OCI-LY7 (cell line): ENCODE measurements at regions not wholly inside any gene's neighbourhood (a gene's known extent, or its start where the extent isn't known, plus 50 kb on each side); places are given as distances from the start of the nearest gene placed in this dataset.

Source experiments
- BruUV-seq: library from RNA; stranded (reverse); fragments of 400-500 nt; replicated peaks from 2 replicates; lab custom pipeline; 2021; lab: Mats Ljungman, UMichigan
- CTCF ChIA-PET: fragments of 300-600 bp; sonication (Branson Sonifier 250); formaldehyde crosslinking; loops from one replicate; lab custom pipeline; 2022; ENCODE audit warnings: antibody characterized with exemption; ENCODE audit not compliant: unreplicated experiment; lab: Charles Lee
- POLR2A ChIA-PET: fragments of 300-600 bp; sonication (Branson Sonifier 250); formaldehyde crosslinking; loops from one replicate; lab custom pipeline; 2022; ENCODE audit warnings: antibody characterized with exemption; lab: Charles Lee
- DNase-seq: peaks from one replicate; pipeline ENCODE4 v3.0.0-alpha.2; 2015; ENCODE audit warnings: low spot score
- H2AFZ ChIP-seq: fragments of 200-600 bp; sonication (generic), shearing (Covaris generic); 2 replicates; pipeline ENCODE4 v1.6.1; 2014; ENCODE audit warnings: mild to moderate bottlenecking, antibody characterized with exemption, low read length, moderate library complexity
- H3K27ac ChIP-seq: fragments of 200-600 bp; sonication (generic); 2 replicates; pipeline ENCODE4 v1.5.1; 2014; ENCODE audit warnings: mixed run types, low read depth, mild to moderate bottlenecking, moderate library complexity, low read length, inconsistent platforms; ENCODE audit not compliant: poor library complexity, severe bottlenecking
- H3K36me3 ChIP-seq: fragments of 200-600 bp; sonication (generic); 2 replicates; pipeline ENCODE4 v1.6.1; 2014; ENCODE audit warnings: mild to moderate bottlenecking, antibody characterized with exemption, low read length, moderate library complexity, mixed read lengths; ENCODE audit not compliant: insufficient read depth
- H3K4me1 ChIP-seq: fragments of 200-600 bp; sonication (generic); 2 replicates; pipeline ENCODE4 v1.5.1; 2014; ENCODE audit warnings: mild to moderate bottlenecking, low read length; ENCODE audit not compliant: insufficient read depth, poor library complexity, severe bottlenecking
- H3K4me2 ChIP-seq: fragments of 200-600 bp; sonication (generic); 2 replicates; pipeline ENCODE4 v1.6.1; 2014; ENCODE audit warnings: mild to moderate bottlenecking, low read length
- H3K4me3 ChIP-seq: fragments of 200-600 bp; sonication (generic); 2 replicates; pipeline ENCODE4 v1.5.1; 2014; ENCODE audit warnings: mild to moderate bottlenecking, low read depth, low read length; ENCODE audit not compliant: poor library complexity, severe bottlenecking
- H3K79me2 ChIP-seq: fragments of 200-600 bp; sonication (generic); 2 replicates; pipeline ENCODE4 v1.6.1; 2016; ENCODE audit warnings: low read depth, mild to moderate bottlenecking, low read length, moderate library complexity, mixed read lengths; ENCODE audit not compliant: insufficient read depth
- H3K9me2 ChIP-seq: fragments of 200-600 bp; sonication (generic); 2 replicates; pipeline ENCODE4 v1.6.1; 2016; ENCODE audit warnings: mild to moderate bottlenecking, low read length, mixed read lengths; ENCODE audit not compliant: insufficient read depth
- H3K9me3 ChIP-seq: fragments of 200-600 bp; sonication (generic); 2 replicates; pipeline ENCODE4 v1.6.1; 2014; ENCODE audit warnings: mild to moderate bottlenecking, mixed run types, low read length, mixed read lengths
- H4K20me1 ChIP-seq: fragments of 200-600 bp; sonication (generic); 2 replicates; pipeline ENCODE4 v1.6.1; 2014; ENCODE audit warnings: mild to moderate bottlenecking, antibody characterized with exemption, low read length, moderate library complexity, mixed read lengths; ENCODE audit not compliant: insufficient read depth
- CTCF ChIP-seq: fragments of 200-600 bp; sonication (generic); conservative IDR thresholded peaks from 2 replicates; pipeline ENCODE4 v1.5.1; 2014; ENCODE audit warnings: mild to moderate bottlenecking, antibody characterized with exemption, low read length, moderate library complexity, mixed read lengths
- EZH2phosphoT487 ChIP-seq: fragments of 200-600 bp; sonication (generic); IDR thresholded peaks from 2 replicates; pipeline ENCODE4 v1.6.1; 2018; ENCODE audit warnings: low read depth, borderline replicate concordance, mild to moderate bottlenecking, mixed run types, antibody characterized with exemption, low read length, moderate library complexity, mixed read lengths
- intact Hi-C: fragments of 100-400 bp; cut with micrococcal nuclease; formaldehyde crosslinking; loops from one replicate; pipeline ENCODE4 v1.10.0; 2022; ENCODE audit not compliant: unreplicated experiment

- ChIA-PET CTCF (no interaction called here), POLR2A (no interaction called here)
- no peaks in the 10 kb centered on the region for H3K36me3 ChIP-seq
- no peak overlapping the region for H3K27ac ChIP-seq
- no peak overlapping the region for H2AFZ ChIP-seq
- H4K20me1 ChIP-seq: no peaks in the 10 kb centered on the region
- H3K4me3 ChIP-seq: no peak overlapping the region
- no peak overlapping the region for H3K4me2 ChIP-seq
- intact Hi-C loops: no loop called here
- no peaks in the 10 kb centered on the region for H3K79me2 ChIP-seq
- H3K9me3 ChIP-seq: no peaks in the 10 kb centered on the region
- no peaks in the 10 kb centered on the region for H3K4me1 ChIP-seq
- H3K9me2 ChIP-seq: no peaks in the 10 kb centered on the region
- BruUV-seq: no TSS peak
- TF ChIP-seq CTCF (no peak), EZH2phosphoT487 (no peak)
- DNase-seq: no peak
Observed at GRCh38 chr6:50995036-50995435, 176.4 kb downstream of the TFAP2B start.

- H3K27ac ChIP-seq: no peak overlapping the region
- no peaks in the 10 kb centered on the region for H4K20me1 ChIP-seq
- POLR2A ChIA-PET: no interaction called here
- H3K9me3 ChIP-seq: no peaks in the 10 kb centered on the region
- no peak overlapping the region for H3K4me2 ChIP-seq
- no peaks in the 10 kb centered on the region for H3K79me2 ChIP-seq
- H2AFZ ChIP-seq: no peak overlapping the region
- no peaks in the 10 kb centered on the region for H3K9me2 ChIP-seq
- DNase-seq: no peak
- no peak overlapping the region for H3K4me3 ChIP-seq
- TF ChIP-seq CTCF (no peak), EZH2phosphoT487 (no peak)
- H3K4me1 ChIP-seq: no peaks in the 10 kb centered on the region
- BruUV-seq: no TSS peak
- intact Hi-C loops: no loop called here
- CTCF ChIA-PET: no interaction called here
- H3K36me3 ChIP-seq: no peaks in the 10 kb centered on the region
Observed at GRCh38 chr6:50998905-50999304, 180.2 kb downstream of the TFAP2B start.

DNA sequence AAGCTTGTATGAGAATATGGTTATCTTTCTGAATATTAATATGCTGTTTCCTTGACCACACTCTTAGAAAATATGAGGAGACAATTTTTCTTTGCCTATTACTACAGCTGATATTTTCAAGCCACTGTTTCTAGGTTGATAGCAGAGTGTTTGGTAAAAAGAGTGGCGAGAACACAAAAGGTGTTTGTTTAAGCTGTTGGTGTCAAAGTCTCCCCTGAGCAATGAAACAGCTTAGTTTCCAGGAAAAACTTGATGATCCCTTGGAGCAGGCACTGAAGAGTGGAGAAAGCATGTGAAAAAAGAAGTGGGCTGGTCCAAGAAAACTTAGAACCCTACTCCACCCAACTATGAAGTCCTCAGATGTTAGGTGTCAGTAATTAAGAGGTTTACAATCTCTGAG, 182.7 kb downstream of the TFAP2B start:
- TF ChIP-seq EZH2phosphoT487 (no peak), CTCF (no peak)
- no peaks in the 10 kb centered on the region for H3K9me3 ChIP-seq
- intact Hi-C loops: no loop called here
- no peak overlapping the region for H3K4me3 ChIP-seq
- no peaks in the 10 kb centered on the region for H3K4me1 ChIP-seq
- H4K20me1 ChIP-seq: no peaks in the 10 kb centered on the region
- H3K9me2 ChIP-seq: no peaks in the 10 kb centered on the region
- H2AFZ ChIP-seq: no peak overlapping the region
- H3K4me2 ChIP-seq: no peak overlapping the region
- H3K36me3 ChIP-seq: no peaks in the 10 kb centered on the region
- no peak overlapping the region for H3K27ac ChIP-seq
- no peak for DNase-seq
- ChIA-PET POLR2A (interaction anchor here (0.7 kb wide), 1 partner anchor 300 kb away, joined by 3 read pairs; no protein-coding TSS in a partner anchor), CTCF (interaction anchor here (0.5 kb wide), 1 partner anchor 97 kb away, joined by 3 read pairs; no protein-coding TSS in a partner anchor)
- H3K79me2 ChIP-seq: no peaks in the 10 kb centered on the region
- BruUV-seq: no TSS peak
